Loucy (cell line): ENCODE measurements at regions not wholly inside any gene's neighbourhood (a gene's known extent, or its start where the extent isn't known, plus 50 kb on each side); places are given as distances from the start of the nearest gene placed in this dataset.
A peak's percentile ranks its signal among the peaks of the same experiment; 100 is the strongest.
"Not testable (repeated sequence)": the region's sequence is repeated elsewhere in the genome, so short reads cannot be mapped to it uniquely, and the experiment has no call there.

ENCODE experiments used
- H2AFZ ChIP-seq: fragments of 200-600 bp; sonication (generic); 2 replicates; pipeline ENCODE4 v1.6.0; 2016; ENCODE audit warnings: antibody characterized with exemption, mild to moderate bottlenecking, low read length, moderate library complexity
- H3F3A ChIP-seq: fragments of 200-600 bp; 2 replicates; pipeline ENCODE4 v1.6.0; 2016; ENCODE audit warnings: antibody characterized with exemption, low read depth, mild to moderate bottlenecking
- H3K27me3 ChIP-seq: fragments of 200-600 bp; sonication (generic); 2 replicates; pipeline ENCODE4 v1.6.1; 2014; ENCODE audit warnings: low read length, mild to moderate bottlenecking; ENCODE audit not compliant: insufficient read depth, poor library complexity, severe bottlenecking
- H3K36me3 ChIP-seq: fragments of 200-600 bp; sonication (generic); 2 replicates; pipeline ENCODE4 v1.6.1; 2016; ENCODE audit warnings: low read length; ENCODE audit not compliant: insufficient read depth
- H3K4me1 ChIP-seq: fragments of 200-600 bp; sonication (generic); 2 replicates; pipeline ENCODE4 v1.5.1; 2014; ENCODE audit warnings: low read length, mild to moderate bottlenecking; ENCODE audit not compliant: insufficient read depth, poor library complexity, severe bottlenecking
- H3K4me2 ChIP-seq: fragments of 200-600 bp; sonication (generic); 2 replicates; pipeline ENCODE4 v1.6.0; 2014; ENCODE audit warnings: antibody characterized with exemption, low read length, low read depth, mild to moderate bottlenecking; ENCODE audit not compliant: poor library complexity, severe bottlenecking
- H3K4me3 ChIP-seq: fragments of 200-600 bp; sonication (generic); 2 replicates; pipeline ENCODE4 v1.5.1; 2014; ENCODE audit warnings: low read length, mild to moderate bottlenecking, mixed read lengths; ENCODE audit not compliant: poor library complexity, severe bottlenecking
- H3K79me2 ChIP-seq: fragments of 200-600 bp; sonication (generic); 2 replicates; pipeline ENCODE4 v1.6.1; 2014; ENCODE audit warnings: low read length; ENCODE audit not compliant: insufficient read depth
- H3K9ac ChIP-seq: fragments of 200-600 bp; sonication (generic); 2 replicates; pipeline ENCODE4 v1.6.0; 2014; ENCODE audit warnings: mild to moderate bottlenecking, low read depth, low read length, moderate library complexity; ENCODE audit not compliant: poor library complexity, severe bottlenecking
- H3K9me2 ChIP-seq: fragments of 200-600 bp; sonication (generic); replicated peaks from 2 replicates; pipeline ENCODE4 v1.6.1; 2016; ENCODE audit warnings: low read depth, low read length, mixed read lengths
- H3K9me3 ChIP-seq: fragments of 200-600 bp; sonication (generic); 2 replicates; pipeline ENCODE4 v1.6.1; 2014; ENCODE audit warnings: mild to moderate bottlenecking, antibody characterized with exemption, low read length, low read depth; ENCODE audit not compliant: insufficient read depth
- H4K20me1 ChIP-seq: fragments of 200-600 bp; sonication (generic); 2 replicates; pipeline ENCODE4 v1.6.0; 2014; ENCODE audit warnings: antibody characterized with exemption, low read length, mild to moderate bottlenecking; ENCODE audit not compliant: insufficient read depth, poor library complexity, severe bottlenecking
- EZH2phosphoT487 ChIP-seq: fragments of 200-600 bp; IDR thresholded peaks from 2 replicates; pipeline ENCODE4 v1.6.1; 2018; ENCODE audit warnings: antibody characterized with exemption, mild to moderate bottlenecking, moderate library complexity, borderline replicate concordance
- TF ChIP-seq, protein P1 (sequence below): fragments of 200-600 bp; sonication (generic); conservative IDR thresholded peaks from 2 replicates; pipeline ENCODE4 v1.5.1; 2014; ENCODE audit warnings: mild to moderate bottlenecking, antibody characterized with exemption, low read length

DNA sequence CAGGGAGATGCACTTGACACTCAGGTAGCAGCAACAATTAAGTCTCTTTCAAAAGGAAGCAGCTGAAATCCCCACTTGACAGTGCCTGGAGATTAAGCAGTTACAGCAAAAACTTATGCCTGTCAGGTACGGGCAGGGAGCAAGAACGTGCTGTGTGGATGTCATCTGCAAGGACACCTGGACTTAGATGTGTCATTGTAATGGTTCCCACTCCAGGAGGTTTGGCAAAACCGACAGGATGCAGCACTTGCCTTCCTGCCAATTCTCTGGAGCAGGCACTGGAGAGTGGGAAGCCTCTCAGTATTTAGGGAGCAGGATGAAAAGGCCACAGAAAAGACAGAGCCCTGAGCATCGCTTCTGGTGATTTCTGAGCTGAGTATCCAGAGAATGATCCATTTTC is 292.4 kb downstream of the PDCD6IP start:
- no peaks in the 10 kb centered on the region for H3K4me1 ChIP-seq
- H3K36me3 ChIP-seq: no peaks in the 10 kb centered on the region
- no peaks in the 10 kb centered on the region for H3F3A ChIP-seq
- no peak overlapping the region for H3K4me2 ChIP-seq
- H3K9ac ChIP-seq: no peak overlapping the region
- H3K9me2 ChIP-seq: no peaks in the 10 kb centered on the region
- H2AFZ ChIP-seq: no peak overlapping the region
- no peak overlapping the region for H3K4me3 ChIP-seq
- TF ChIP-seq, protein P1, sequence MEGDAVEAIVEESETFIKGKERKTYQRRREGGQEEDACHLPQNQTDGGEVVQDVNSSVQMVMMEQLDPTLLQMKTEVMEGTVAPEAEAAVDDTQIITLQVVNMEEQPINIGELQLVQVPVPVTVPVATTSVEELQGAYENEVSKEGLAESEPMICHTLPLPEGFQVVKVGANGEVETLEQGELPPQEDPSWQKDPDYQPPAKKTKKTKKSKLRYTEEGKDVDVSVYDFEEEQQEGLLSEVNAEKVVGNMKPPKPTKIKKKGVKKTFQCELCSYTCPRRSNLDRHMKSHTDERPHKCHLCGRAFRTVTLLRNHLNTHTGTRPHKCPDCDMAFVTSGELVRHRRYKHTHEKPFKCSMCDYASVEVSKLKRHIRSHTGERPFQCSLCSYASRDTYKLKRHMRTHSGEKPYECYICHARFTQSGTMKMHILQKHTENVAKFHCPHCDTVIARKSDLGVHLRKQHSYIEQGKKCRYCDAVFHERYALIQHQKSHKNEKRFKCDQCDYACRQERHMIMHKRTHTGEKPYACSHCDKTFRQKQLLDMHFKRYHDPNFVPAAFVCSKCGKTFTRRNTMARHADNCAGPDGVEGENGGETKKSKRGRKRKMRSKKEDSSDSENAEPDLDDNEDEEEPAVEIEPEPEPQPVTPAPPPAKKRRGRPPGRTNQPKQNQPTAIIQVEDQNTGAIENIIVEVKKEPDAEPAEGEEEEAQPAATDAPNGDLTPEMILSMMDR: no peak
- no peak for TF ChIP-seq EZH2phosphoT487
- H3K79me2 ChIP-seq: no peaks in the 10 kb centered on the region
- no peaks in the 10 kb centered on the region for H4K20me1 ChIP-seq
- H3K27me3 ChIP-seq: no peaks in the 10 kb centered on the region
- H3K9me3 ChIP-seq: no peaks in the 10 kb centered on the region

DNA sequence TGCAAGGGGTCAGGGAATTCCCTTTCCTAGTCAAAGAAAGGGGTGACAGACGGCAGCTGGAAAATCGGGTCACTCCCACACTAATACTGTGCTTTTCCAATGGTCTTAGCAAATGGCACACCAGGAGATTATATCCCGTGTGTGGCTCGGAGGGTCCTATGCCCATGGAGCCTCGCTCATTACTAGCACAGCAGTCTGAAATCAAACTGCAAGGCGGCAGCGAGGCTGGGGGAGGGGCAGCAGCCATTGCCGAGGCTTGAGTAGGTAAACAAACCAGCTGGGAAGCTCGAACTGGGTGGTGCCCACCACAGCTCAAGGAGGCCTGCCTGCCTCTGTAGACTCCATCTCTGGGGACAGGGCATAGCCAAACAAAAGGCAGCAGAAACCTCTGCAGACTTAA is 295.9 kb downstream of the PDCD6IP start:
- not testable (repeated sequence) for H3K4me2 ChIP-seq, H3K4me3 ChIP-seq, H3K4me1 ChIP-seq, H3K9me3 ChIP-seq, H3K36me3 ChIP-seq, H3K9ac ChIP-seq, H3K9me2 ChIP-seq, H3K79me2 ChIP-seq, H3K27me3 ChIP-seq, H3F3A ChIP-seq, H4K20me1 ChIP-seq, H2AFZ ChIP-seq

DNA sequence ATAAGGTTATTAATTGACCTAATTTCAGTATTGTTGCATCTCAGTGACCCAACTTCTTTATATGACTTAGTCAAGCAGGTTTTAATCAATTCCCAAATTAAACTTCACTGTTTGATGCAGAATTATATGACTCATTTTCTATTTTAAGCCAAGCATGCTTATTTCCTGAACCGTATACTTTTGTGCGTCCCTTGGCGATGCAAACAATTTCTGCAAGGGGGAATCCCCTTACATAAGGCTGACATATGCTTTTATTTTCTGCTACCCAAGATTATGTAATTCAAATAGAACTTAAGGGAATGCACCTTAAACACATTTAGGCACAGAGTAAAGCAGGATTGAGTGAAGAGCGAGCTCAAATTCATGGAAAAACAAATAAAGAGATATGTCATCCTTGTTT is 303.9 kb downstream of the PDCD6IP start:
- no peak for TF ChIP-seq EZH2phosphoT487
- TF ChIP-seq, protein P1: no peak
- Histone ChIP-seq H3K9ac (no peak overlapping the region), H2AFZ (no peak overlapping the region), H3K36me3 (no peaks in the 10 kb centered on the region), H3K27me3 (no peaks in the 10 kb centered on the region), H4K20me1 (no peaks in the 10 kb centered on the region), H3F3A (no peaks in the 10 kb centered on the region), H3K9me3 (no peaks in the 10 kb centered on the region), H3K79me2 (no peaks in the 10 kb centered on the region), H3K9me2 (no peaks in the 10 kb centered on the region), H3K4me2 (no peak overlapping the region), H3K4me3 (no peak overlapping the region), H3K4me1 (peaks cover 19% of the 10 kb centered on the region)

DNA sequence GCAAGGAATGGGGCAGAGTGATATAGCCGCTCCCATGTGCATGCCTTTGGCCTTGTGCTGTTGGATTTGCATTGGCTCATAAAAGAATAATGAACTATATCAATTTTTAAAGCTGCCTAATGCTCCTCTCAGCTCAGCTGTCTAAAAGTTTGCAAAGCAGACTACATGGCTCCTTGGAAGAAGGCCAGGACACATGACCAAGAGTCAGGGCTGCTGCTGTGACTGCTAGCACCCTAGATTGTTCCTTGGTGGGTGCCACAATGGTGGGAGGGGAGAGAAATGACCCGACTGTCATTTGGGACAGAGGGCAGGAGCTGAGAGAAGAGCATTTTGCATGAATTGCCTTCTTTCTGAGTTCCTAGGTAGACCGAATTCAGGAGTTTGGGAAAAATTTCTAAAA is 307.9 kb downstream of the PDCD6IP start:
- Histone ChIP-seq H3K4me3 (no peak overlapping the region), H3K79me2 (no peaks in the 10 kb centered on the region), H3K4me1 (peaks cover 45% of the 10 kb centered on the region), H3K9me2 (no peaks in the 10 kb centered on the region), H4K20me1 (no peaks in the 10 kb centered on the region), H3K27me3 (no peaks in the 10 kb centered on the region), H3K36me3 (no peaks in the 10 kb centered on the region), H3F3A (no peaks in the 10 kb centered on the region), H3K9ac (peak overlapping the region; percentile 18), H2AFZ (no peak overlapping the region), H3K4me2 (no peak overlapping the region), H3K9me3 (no peaks in the 10 kb centered on the region)
- no peak for TF ChIP-seq EZH2phosphoT487
- TF ChIP-seq, protein P1: no peak
